ENCODE measurements at regions not wholly inside any gene's neighbourhood (a gene's known extent, or its start where the extent isn't known, plus 50 kb on each side); places are given as distances from the start of the nearest gene placed in this dataset.

GRCh38 chr3:159807137-159808040 is 181.2 kb upstream of the IL12A start:
- no peak for DNase-seq (ENCODE audit: low read depth)
- H3K4me3 ChIP-seq (ENCODE audit: control insufficient read depth, low read depth, low read length): no peak overlapping the region
- no peak for TF ChIP-seq CTCF (IDR thresholded peaks at IDR 0.05; ENCODE audit: control insufficient read depth, insufficient read depth, low read depth, low read length, missing control alignments)

GRCh38 chr3:159813822-159814531 is 174.7 kb upstream of the IL12A start:
- no peak for DNase-seq (ENCODE audit: low read depth)
- no peak for TF ChIP-seq CTCF (IDR thresholded peaks at IDR 0.05; ENCODE audit: control insufficient read depth, insufficient read depth, low read depth, low read length, missing control alignments)
- H3K4me3 ChIP-seq (ENCODE audit: control insufficient read depth, low read depth, low read length): no peak overlapping the region

- no peak overlapping the region for H3K4me3 ChIP-seq (ENCODE audit: control insufficient read depth, low read depth, low read length)
- TF ChIP-seq CTCF (IDR thresholded peaks at IDR 0.05; ENCODE audit: control insufficient read depth, insufficient read depth, low read depth, low read length, missing control alignments): no peak
- no peak for DNase-seq (ENCODE audit: low read depth)
Measured at GRCh38 chr3:159816512-159816911, 172.1 kb upstream of the IL12A start.

DNA sequence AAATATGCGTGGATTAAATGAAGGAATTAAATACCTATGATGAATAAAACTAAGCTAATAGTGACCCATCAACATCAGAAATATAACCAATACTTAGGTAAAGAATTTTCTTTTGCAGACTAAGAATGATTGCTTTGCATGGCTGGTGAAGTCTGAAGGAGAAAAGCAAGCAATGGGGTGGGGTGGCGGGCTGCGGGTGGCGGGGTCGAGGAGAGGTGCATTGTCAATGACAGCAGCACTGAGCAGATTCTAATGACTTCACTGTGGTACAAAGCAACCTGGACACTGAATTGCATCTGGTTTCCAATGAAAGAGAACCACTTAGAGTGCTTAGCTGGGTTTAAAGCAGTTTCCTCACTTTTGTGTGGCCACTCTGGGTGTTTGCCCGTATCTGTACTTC is 171.5 kb upstream of the IL12A start:
- TF ChIP-seq CTCF (IDR thresholded peaks at IDR 0.05; ENCODE audit: control insufficient read depth, insufficient read depth, low read depth, low read length, missing control alignments): no peak
- no peak for DNase-seq (ENCODE audit: low read depth)
- H3K4me3 ChIP-seq (ENCODE audit: control insufficient read depth, low read depth, low read length): no peak overlapping the region

DNA sequence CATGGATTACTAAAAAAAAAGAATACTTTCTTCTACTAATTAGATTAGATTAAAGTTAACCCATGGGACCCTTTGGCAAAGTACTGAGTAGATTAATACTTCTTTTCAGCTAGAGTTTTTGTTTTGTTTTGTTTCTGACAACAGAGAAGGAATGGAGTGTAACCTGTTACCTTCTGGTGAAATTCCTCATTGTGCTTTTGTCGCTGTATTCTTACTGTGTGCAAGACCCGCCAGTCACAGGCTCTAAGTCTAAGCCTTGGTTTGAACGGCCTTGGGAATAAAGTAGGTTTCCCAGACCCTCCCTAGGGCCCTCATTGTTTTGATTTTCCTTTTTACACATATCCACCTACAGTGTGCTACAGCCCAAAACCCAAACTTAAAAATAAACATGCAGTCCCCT is 171.1 kb upstream of the IL12A start:
- TF ChIP-seq CTCF (IDR thresholded peaks at IDR 0.05; ENCODE audit: control insufficient read depth, insufficient read depth, low read depth, low read length, missing control alignments): no peak
- no peak overlapping the region for H3K4me3 ChIP-seq (ENCODE audit: control insufficient read depth, low read depth, low read length)
- DNase-seq (ENCODE audit: low read depth): no peak

DNA sequence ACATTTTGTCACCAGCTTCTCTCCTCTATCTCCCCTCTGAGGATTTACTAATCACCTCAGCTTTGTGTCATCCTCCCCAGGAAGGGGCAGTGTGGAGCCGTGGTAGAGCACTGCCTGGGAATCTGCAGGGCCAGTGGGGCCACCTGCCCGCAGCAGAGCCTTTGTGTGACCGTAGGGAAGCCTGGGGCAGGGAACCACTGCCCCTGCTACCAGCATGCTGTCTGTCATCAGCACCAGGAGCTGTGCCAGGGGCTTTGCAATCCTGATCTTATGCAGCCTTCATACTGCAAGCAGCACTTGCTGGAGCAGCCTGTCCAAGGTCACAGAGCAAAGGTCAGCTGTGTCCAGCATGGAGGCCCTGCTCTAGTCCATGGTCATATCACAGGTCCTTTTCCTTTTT is 170.2 kb upstream of the IL12A start:
- TF ChIP-seq CTCF (IDR thresholded peaks at IDR 0.05; ENCODE audit: control insufficient read depth, insufficient read depth, low read depth, low read length, missing control alignments): no peak
- no peak overlapping the region for H3K4me3 ChIP-seq (ENCODE audit: control insufficient read depth, low read depth, low read length)

More for the DNA sequence above, 170.2 kb upstream of the IL12A start:
- DNase-seq (ENCODE audit: low read depth): no peak
